Uterus (tissue), 2 donors: ENCODE measurements at regions not wholly inside any gene's neighbourhood (a gene's known extent, or its start where the extent isn't known, plus 50 kb on each side); places are given as distances from the start of the nearest gene placed in this dataset.

Experiments
- CTCF ChIP-seq, 4 experiments: fragments of 200-600 bp in 2 of 4; fragments of 450-650 bp in 2 of 4; sonication (generic) in 2 of 4; IDR thresholded peaks; one replicate each; pipeline ENCODE4 v1.5.1; 2016 to 2019; ENCODE audit warnings: antibody characterized with exemption in 4 of 4, mild to moderate bottlenecking in 2 of 4, moderate library complexity in 1 of 4
- POLR2A ChIP-seq, 2 donors: fragments of 450-650 bp; IDR thresholded peaks; one replicate each; pipeline ENCODE4 v1.6.1; 2016; ENCODE audit warnings: antibody characterized with exemption in 2 of 2, mild to moderate bottlenecking in 1 of 2, moderate library complexity in 1 of 2

GRCh38 chr12:90038289-90038688 lies 329.7 kb upstream of the ATP2B1 start:
- TF ChIP-seq CTCF (IDR thresholded peaks at IDR 0.05) (no peak), POLR2A (IDR thresholded peaks at IDR 0.05) (no peak)
